ENCODE measurements at regions not wholly inside any gene's neighbourhood (a gene's known extent, or its start where the extent isn't known, plus 50 kb on each side); places are given as distances from the start of the nearest gene placed in this dataset.

- WGBS, 2 donors (ENCODE audit: extremely low coverage in 2 of 2, insufficient read length in 2 of 2, insufficient replicate concordance in 1 of 2): no CpG with 5 or more reads among the region's 2 CpGs
- no peaks in the 10 kb centered on the region for H3K36me3 ChIP-seq (replicated peaks in 1 of 2; ENCODE audit: control insufficient read depth in 2 of 2, insufficient read depth in 2 of 2, low read length in 2 of 2)
- H4K91ac ChIP-seq (ENCODE audit: low read depth, low read length, poor library complexity): no peak overlapping the region
- H3K4ac ChIP-seq (ENCODE audit: low read length): no peak overlapping the region
- H2BK15ac ChIP-seq (ENCODE audit: low read length): no peak overlapping the region
- H3K79me1 ChIP-seq (ENCODE audit: low read depth, low read length): no peaks in the 10 kb centered on the region
- no peak overlapping the region for H3K9ac ChIP-seq (ENCODE audit: low read depth, low read length, poor library complexity)
- H3K23ac ChIP-seq (ENCODE audit: low read depth, low read length, poor library complexity): no peak overlapping the region
- H4K8ac ChIP-seq (ENCODE audit: low read depth, low read length): no peak overlapping the region
- no peak overlapping the region for H3K4me3 ChIP-seq (ENCODE audit: low read length in 2 of 2)
- H2BK120ac ChIP-seq (ENCODE audit: low read depth, low read length): no peak overlapping the region
- H3K4me1 ChIP-seq (ENCODE audit: control insufficient read depth in 2 of 2, insufficient read depth in 1 of 2, low read depth in 1 of 2, low read length in 2 of 2): peaks cover 0 to 3% of the 10 kb centered on the region in 2 donors
- no peak overlapping the region for H3K4me2 ChIP-seq (ENCODE audit: insufficient read depth, low read length, poor library complexity, severe bottlenecking)
- H3K9me3 ChIP-seq (replicated peaks in 1 of 2; ENCODE audit: control insufficient read depth in 2 of 2, insufficient read depth in 1 of 2, low read depth in 1 of 2, low read length in 2 of 2): peaks cover 0 to 2% of the 10 kb centered on the region in 2 donors
- no peak overlapping the region for H3K14ac ChIP-seq (ENCODE audit: low read length)
- H2AFZ ChIP-seq (ENCODE audit: low read length): no peak overlapping the region
- no peak overlapping the region for H3K27ac ChIP-seq (replicated peaks; ENCODE audit: low read length)
- H3K18ac ChIP-seq (ENCODE audit: low read length): no peak overlapping the region
- DNase-seq (ENCODE audit: low spot score): no peak
- H2BK5ac ChIP-seq (ENCODE audit: low read length): no peak overlapping the region
- no peaks in the 10 kb centered on the region for H3K27me3 ChIP-seq (ENCODE audit: control insufficient read depth in 3 of 3, insufficient read depth in 3 of 3, low read depth in 1 of 3, low read length in 3 of 3)
- H2BK12ac ChIP-seq (ENCODE audit: low read length): no peak overlapping the region
- no peak overlapping the region for H2AK5ac ChIP-seq (ENCODE audit: low read depth, low read length)
These were observed 200.5 kb downstream of the TYW3 start for GRCh38 chr1:74933500-74933899.

- no peak overlapping the region for H3K9ac ChIP-seq (ENCODE audit: low read depth, low read length, poor library complexity)
- H2BK120ac ChIP-seq (ENCODE audit: low read depth, low read length): no peak overlapping the region
- no peak overlapping the region for H3K4me2 ChIP-seq (ENCODE audit: insufficient read depth, low read length, poor library complexity, severe bottlenecking)
- H3K27ac ChIP-seq (replicated peaks; ENCODE audit: low read length): no peak overlapping the region
- no peaks in the 10 kb centered on the region for H3K79me1 ChIP-seq (ENCODE audit: low read depth, low read length)
- no peak overlapping the region for H3K4ac ChIP-seq (ENCODE audit: low read length)
- H3K18ac ChIP-seq (ENCODE audit: low read length): no peak overlapping the region
- H3K4me1 ChIP-seq (ENCODE audit: control insufficient read depth in 2 of 2, insufficient read depth in 1 of 2, low read depth in 1 of 2, low read length in 2 of 2): peaks cover 0 to 3% of the 10 kb centered on the region in 2 donors
- no peak overlapping the region for H3K14ac ChIP-seq (ENCODE audit: low read length)
- no peak for DNase-seq (ENCODE audit: low spot score)
- no peak overlapping the region for H2BK12ac ChIP-seq (ENCODE audit: low read length)
- H2AK5ac ChIP-seq (ENCODE audit: low read depth, low read length): no peak overlapping the region
- H2AFZ ChIP-seq (ENCODE audit: low read length): no peak overlapping the region
- H4K8ac ChIP-seq (ENCODE audit: low read depth, low read length): no peak overlapping the region
- no peak overlapping the region for H4K91ac ChIP-seq (ENCODE audit: low read depth, low read length, poor library complexity)
- H3K9me3 ChIP-seq (replicated peaks in 1 of 2; ENCODE audit: control insufficient read depth in 2 of 2, insufficient read depth in 1 of 2, low read depth in 1 of 2, low read length in 2 of 2): no peaks in the 10 kb centered on the region
- H3K4me3 ChIP-seq (ENCODE audit: low read length in 2 of 2): no peak overlapping the region
- no peak overlapping the region for H2BK5ac ChIP-seq (ENCODE audit: low read length)
- no peak overlapping the region for H3K23ac ChIP-seq (ENCODE audit: low read depth, low read length, poor library complexity)
- WGBS, 2 donors (ENCODE audit: extremely low coverage in 2 of 2, insufficient read length in 2 of 2, insufficient replicate concordance in 1 of 2): no CpG with 5 or more reads among the region's 1 CpG
- no peaks in the 10 kb centered on the region for H3K36me3 ChIP-seq (replicated peaks in 1 of 2; ENCODE audit: control insufficient read depth in 2 of 2, insufficient read depth in 2 of 2, low read length in 2 of 2)
- no peak overlapping the region for H2BK15ac ChIP-seq (ENCODE audit: low read length)
- no peaks in the 10 kb centered on the region for H3K27me3 ChIP-seq (ENCODE audit: control insufficient read depth in 3 of 3, insufficient read depth in 3 of 3, low read depth in 1 of 3, low read length in 3 of 3)
These were observed 198.7 kb upstream of the LHX8 start for GRCh38 chr1:74935446-74935845.

GRCh38 chr1:74937176-74937575 is 197.0 kb upstream of the LHX8 start:
- H3K9ac ChIP-seq (ENCODE audit: low read depth, low read length, poor library complexity): no peak overlapping the region
- no peak overlapping the region for H4K8ac ChIP-seq (ENCODE audit: low read depth, low read length)
- H3K9me3 ChIP-seq (replicated peaks in 1 of 2; ENCODE audit: control insufficient read depth in 2 of 2, insufficient read depth in 1 of 2, low read depth in 1 of 2, low read length in 2 of 2): no peaks in the 10 kb centered on the region
- no peak overlapping the region for H2BK120ac ChIP-seq (ENCODE audit: low read depth, low read length)
- H3K4ac ChIP-seq (ENCODE audit: low read length): no peak overlapping the region
- no peak overlapping the region for H2BK5ac ChIP-seq (ENCODE audit: low read length)
- no peak overlapping the region for H3K14ac ChIP-seq (ENCODE audit: low read length)
- DNase-seq (ENCODE audit: low spot score): no peak
- no peak overlapping the region for H3K23ac ChIP-seq (ENCODE audit: low read depth, low read length, poor library complexity)
- H3K4me2 ChIP-seq (ENCODE audit: insufficient read depth, low read length, poor library complexity, severe bottlenecking): no peak overlapping the region
- no CpG with 5 or more reads among the region's 1 CpG for WGBS, 2 donors (ENCODE audit: extremely low coverage in 2 of 2, insufficient read length in 2 of 2, insufficient replicate concordance in 1 of 2)
- no peak overlapping the region for H2AK5ac ChIP-seq (ENCODE audit: low read depth, low read length)
- H3K18ac ChIP-seq (ENCODE audit: low read length): no peak overlapping the region
- H3K36me3 ChIP-seq (replicated peaks in 1 of 2; ENCODE audit: control insufficient read depth in 2 of 2, insufficient read depth in 2 of 2, low read length in 2 of 2): no peaks in the 10 kb centered on the region
- H3K79me1 ChIP-seq (ENCODE audit: low read depth, low read length): no peaks in the 10 kb centered on the region
- H2BK15ac ChIP-seq (ENCODE audit: low read length): no peak overlapping the region
- no peaks in the 10 kb centered on the region for H3K27me3 ChIP-seq (ENCODE audit: control insufficient read depth in 3 of 3, insufficient read depth in 3 of 3, low read depth in 1 of 3, low read length in 3 of 3)
- H3K4me3 ChIP-seq (ENCODE audit: low read length in 2 of 2): no peak overlapping the region
- no peak overlapping the region for H3K27ac ChIP-seq (replicated peaks; ENCODE audit: low read length)
- H3K4me1 ChIP-seq (ENCODE audit: control insufficient read depth in 2 of 2, insufficient read depth in 1 of 2, low read depth in 1 of 2, low read length in 2 of 2): peaks cover 0 to 3% of the 10 kb centered on the region in 2 donors
- no peak overlapping the region for H2AFZ ChIP-seq (ENCODE audit: low read length)
- no peak overlapping the region for H2BK12ac ChIP-seq (ENCODE audit: low read length)
- no peak overlapping the region for H4K91ac ChIP-seq (ENCODE audit: low read depth, low read length, poor library complexity)

GRCh38 chr1:74943046-74943445 is 191.1 kb upstream of the LHX8 start:
- Histone ChIP-seq H2BK12ac (ENCODE audit: low read length) (no peak overlapping the region), H3K9ac (ENCODE audit: low read depth, low read length, poor library complexity) (no peak overlapping the region), H3K23ac (ENCODE audit: low read depth, low read length, poor library complexity) (no peak overlapping the region), H2BK5ac (ENCODE audit: low read length) (no peak overlapping the region), H3K4ac (ENCODE audit: low read length) (no peak overlapping the region), H3K14ac (ENCODE audit: low read length) (no peak overlapping the region), H3K4me2 (ENCODE audit: insufficient read depth, low read length, poor library complexity, severe bottlenecking) (no peak overlapping the region), H4K8ac (ENCODE audit: low read depth, low read length) (no peak overlapping the region), H3K9me3 (replicated peaks in 1 of 2; ENCODE audit: control insufficient read depth in 2 of 2, insufficient read depth in 1 of 2, low read depth in 1 of 2, low read length in 2 of 2) (no peaks in the 10 kb centered on the region), H2BK15ac (ENCODE audit: low read length) (no peak overlapping the region), H2AK5ac (ENCODE audit: low read depth, low read length) (no peak overlapping the region), H3K27me3 (ENCODE audit: control insufficient read depth in 3 of 3, insufficient read depth in 3 of 3, low read depth in 1 of 3, low read length in 3 of 3) (no peaks in the 10 kb centered on the region), H2BK120ac (ENCODE audit: low read depth, low read length) (no peak overlapping the region), H3K36me3 (replicated peaks in 1 of 2; ENCODE audit: control insufficient read depth in 2 of 2, insufficient read depth in 2 of 2, low read length in 2 of 2) (no peaks in the 10 kb centered on the region), H2AFZ (ENCODE audit: low read length) (no peak overlapping the region), H4K91ac (ENCODE audit: low read depth, low read length, poor library complexity) (no peak overlapping the region), H3K27ac (replicated peaks; ENCODE audit: low read length) (no peak overlapping the region), H3K79me1 (ENCODE audit: low read depth, low read length) (no peaks in the 10 kb centered on the region), H3K18ac (ENCODE audit: low read length) (no peak overlapping the region), H3K4me3 (ENCODE audit: low read length in 2 of 2) (no peak overlapping the region), H3K4me1 (ENCODE audit: control insufficient read depth in 2 of 2, insufficient read depth in 1 of 2, low read depth in 1 of 2, low read length in 2 of 2) (no peaks in the 10 kb centered on the region)
- no peak for DNase-seq (ENCODE audit: low spot score)
- WGBS, 2 donors (ENCODE audit: extremely low coverage in 2 of 2, insufficient read length in 2 of 2, insufficient replicate concordance in 1 of 2): no CpG with 5 or more reads among the region's 1 CpG
